H9 (cell line): ENCODE measurements at regions not wholly inside any gene's neighbourhood (a gene's known extent, or its start where the extent isn't known, plus 50 kb on each side); places are given as distances from the start of the nearest gene placed in this dataset.

Experiments
- DNase-seq: peaks from one replicate; pipeline ENCODE4 v3.0.0-alpha.2; 2017
- H2AFZ ChIP-seq: one replicate; pipeline ENCODE4 v1.6.1; 2013; ENCODE audit warnings: mild to moderate bottlenecking, low read length, control low read depth, moderate library complexity
- H2AK5ac ChIP-seq: 2 replicates; pipeline ENCODE4 v1.6.1; 2013; ENCODE audit warnings: low read length, control low read depth, mixed read lengths; ENCODE audit not compliant: insufficient read length
- H2BK120ac ChIP-seq: one replicate; pipeline ENCODE4 v1.6.1; 2013; ENCODE audit warnings: low read depth, mild to moderate bottlenecking, low read length, control low read depth, inconsistent platforms; ENCODE audit not compliant: poor library complexity, severe bottlenecking
- H2BK12ac ChIP-seq: 2 replicates; pipeline ENCODE4 v1.6.1; 2013; ENCODE audit warnings: low read length, control low read depth, mixed read lengths, low read depth; ENCODE audit not compliant: insufficient read length
- H2BK15ac ChIP-seq: 2 replicates; pipeline ENCODE4 v1.6.1; 2013; ENCODE audit warnings: low read depth, low read length, control low read depth
- H2BK20ac ChIP-seq: one replicate; pipeline ENCODE4 v1.6.1; 2013; ENCODE audit warnings: low read depth, mild to moderate bottlenecking, low read length, control low read depth, inconsistent platforms; ENCODE audit not compliant: poor library complexity, severe bottlenecking
- H2BK5ac ChIP-seq: 2 replicates; pipeline ENCODE4 v1.6.1; 2013; ENCODE audit warnings: low read length, control low read depth, mixed read lengths; ENCODE audit not compliant: insufficient read length
- H3K14ac ChIP-seq: 2 replicates; pipeline ENCODE4 v1.6.1; 2013; ENCODE audit warnings: low read length, control low read depth; ENCODE audit not compliant: insufficient read depth
- H3K18ac ChIP-seq: 2 replicates; pipeline ENCODE4 v1.6.1; 2013; ENCODE audit warnings: low read depth, mild to moderate bottlenecking, mixed read lengths, low read length, control low read depth; ENCODE audit not compliant: insufficient read length
- H3K23ac ChIP-seq: 2 replicates; pipeline ENCODE4 v1.6.1; 2013; ENCODE audit warnings: low read length, control low read depth, mixed read lengths, low read depth; ENCODE audit not compliant: insufficient read length
- H3K23me2 ChIP-seq: 2 replicates; pipeline ENCODE4 v1.6.1; 2013; ENCODE audit warnings: low read depth, mild to moderate bottlenecking, mixed read lengths, low read length, control low read depth; ENCODE audit not compliant: insufficient read length, poor library complexity, severe bottlenecking
- H3K27ac ChIP-seq: 2 replicates; pipeline ENCODE4 v1.5.1; 2013; ENCODE audit warnings: low read length, control low read depth, mixed read lengths, low read depth; ENCODE audit not compliant: insufficient read length
- H3K27me3 ChIP-seq: 2 replicates; pipeline ENCODE4 v1.6.1; 2013; ENCODE audit warnings: low read length, control low read depth, inconsistent platforms; ENCODE audit not compliant: insufficient read depth
- H3K4ac ChIP-seq: 2 replicates; pipeline ENCODE4 v1.6.1; 2013; ENCODE audit warnings: low read depth, mild to moderate bottlenecking, control low read depth, inconsistent platforms, low read length, moderate library complexity
- H3K4me1 ChIP-seq: 2 replicates; pipeline ENCODE4 v1.6.1; 2013; ENCODE audit warnings: low read length, control low read depth, inconsistent platforms; ENCODE audit not compliant: insufficient read depth
- H3K4me2 ChIP-seq: 2 replicates; pipeline ENCODE4 v1.6.1; 2013; ENCODE audit warnings: low read length, control low read depth, mixed read lengths; ENCODE audit not compliant: insufficient read length, insufficient read depth
- H3K56ac ChIP-seq: 2 replicates; pipeline ENCODE4 v1.6.1; 2013; ENCODE audit warnings: low read depth, mild to moderate bottlenecking, mixed read lengths, low read length, control low read depth; ENCODE audit not compliant: insufficient read length
- H3K79me1 ChIP-seq: 2 replicates; pipeline ENCODE4 v1.6.1; 2013; ENCODE audit warnings: low read depth, mild to moderate bottlenecking, moderate library complexity, low read length, control low read depth, inconsistent platforms; ENCODE audit not compliant: insufficient read depth, poor library complexity, severe bottlenecking
- H3K79me2 ChIP-seq: 2 replicates; pipeline ENCODE4 v1.6.1; 2013; ENCODE audit warnings: low read length, control low read depth, inconsistent platforms; ENCODE audit not compliant: insufficient read depth
- H3K9ac ChIP-seq: 2 replicates; pipeline ENCODE4 v1.6.1; 2013; ENCODE audit warnings: low read length, control low read depth, mixed read lengths; ENCODE audit not compliant: insufficient read length; ENCODE audit errors: extremely low read depth
- H3K9me3 ChIP-seq: one replicate; pipeline ENCODE4 v1.6.1; 2013; ENCODE audit warnings: low read depth, low read length, inconsistent platforms; ENCODE audit not compliant: control insufficient read depth
- H3T11ph ChIP-seq: one replicate; pipeline ENCODE4 v1.6.1; 2013; ENCODE audit warnings: mild to moderate bottlenecking, low read length, control low read depth, inconsistent platforms
- H4K20me1 ChIP-seq: one replicate; pipeline ENCODE4 v1.6.1; 2013; ENCODE audit not compliant: control insufficient read depth, insufficient read length, insufficient read depth
- H4K5ac ChIP-seq: 2 replicates; pipeline ENCODE4 v1.6.1; 2013; ENCODE audit warnings: low read depth, mild to moderate bottlenecking, mixed read lengths, low read length, control low read depth; ENCODE audit not compliant: insufficient read length
- H4K8ac ChIP-seq: replicated peaks from 2 replicates; pipeline ENCODE4 v1.6.1; 2013; ENCODE audit warnings: low read length, control low read depth, mixed read lengths, low read depth; ENCODE audit not compliant: insufficient read length
- H4K91ac ChIP-seq: 2 replicates; pipeline ENCODE4 v1.6.1; 2013; ENCODE audit warnings: low read depth, mild to moderate bottlenecking, moderate library complexity, mixed read lengths, low read length, control low read depth; ENCODE audit not compliant: insufficient read length
- H3K27ac Mint-ChIP-seq, 3 experiments: 2 replicates in 2 of 3; 3 replicates in 1 of 3; pipeline ENCODE4 v1.8.0; 2020 to 2021; ENCODE audit warnings: mixed read lengths in 3 of 3, mild to moderate bottlenecking in 1 of 3, moderate library complexity in 1 of 3
- H3K27me3 Mint-ChIP-seq: 2 replicates; pipeline ENCODE4 v1.8.0; 2021; ENCODE audit warnings: low read depth, mild to moderate bottlenecking, moderate library complexity, mixed read lengths
- H3K36me3 Mint-ChIP-seq, 3 experiments: 2 replicates in 2 of 3; 3 replicates in 1 of 3; pipeline ENCODE4 v1.8.0; 2020 to 2021; ENCODE audit warnings: low read depth in 3 of 3, mixed read lengths in 3 of 3; ENCODE audit not compliant: insufficient read depth in 1 of 3
- H3K4me1 Mint-ChIP-seq, 2 experiments: 2 replicates each; pipeline ENCODE4 v1.8.0; 2020; ENCODE audit warnings: mixed read lengths in 2 of 2
- H3K4me3 Mint-ChIP-seq, 2 experiments: 2 replicates in 1 of 2; 3 replicates in 1 of 2; pipeline ENCODE4 v1.8.0; 2020 to 2021; ENCODE audit warnings: mild to moderate bottlenecking in 2 of 2, mixed read lengths in 2 of 2, moderate library complexity in 1 of 2
- H3K9me3 Mint-ChIP-seq, 2 experiments: 2 replicates in 1 of 2; 3 replicates in 1 of 2; pipeline ENCODE4 v1.8.0; 2020; ENCODE audit warnings: mild to moderate bottlenecking in 2 of 2, mixed read lengths in 2 of 2, moderate library complexity in 1 of 2
- CTCF ChIP-seq: fragments of 200-600 bp; sonication (generic); conservative IDR thresholded peaks from 3 replicates; pipeline ENCODE4 v1.8.0; 2021; ENCODE audit warnings: antibody characterized with exemption, mild to moderate bottlenecking
- WGBS: extraction: QIAGEN DNeasy Blood & Tissue Kit; methylation state at CpG from one replicate; pipeline ENCODE4 v1.1.7; 2013; ENCODE audit warnings: missing lambda C conversion rate, low lambda C conversion rate, mixed read lengths; ENCODE audit not compliant: insufficient read length; ENCODE audit errors: extremely low coverage; 5-methylcytosine and 5-hydroxymethylcytosine counted together

GRCh38 chr2:128437204-128437565 is 118.5 kb upstream of the HS6ST1 start:
- Histone ChIP-seq H3K23me2 (no peaks in the 10 kb centered on the region), H3K18ac (no peak overlapping the region), H3K4me1 (peaks cover 1% of the 10 kb centered on the region; the same call in 1 of the 2 replicates), H2BK15ac (no peak overlapping the region; the same call in 1 of the 2 replicates), H3K27me3 (no peaks in the 10 kb centered on the region), H3K56ac (no peak overlapping the region), H4K91ac (no peak overlapping the region), H3K4me2 (no peak overlapping the region), H3T11ph (no peak overlapping the region), H2BK12ac (no peak overlapping the region), H3K4ac (no peak overlapping the region), H3K9me3 (no peaks in the 10 kb centered on the region), H3K14ac (no peak overlapping the region), H3K9ac (no peak overlapping the region), H4K5ac (no peak overlapping the region), H3K79me2 (no peaks in the 10 kb centered on the region), H4K8ac (no peak overlapping the region), H3K23ac (no peak overlapping the region), H3K27ac (no peak overlapping the region), H2BK5ac (no peak overlapping the region), H3K79me1 (no peaks in the 10 kb centered on the region), H2AFZ (no peak overlapping the region), H4K20me1 (no peaks in the 10 kb centered on the region), H2AK5ac (no peak overlapping the region), H2BK120ac (no peak overlapping the region), H2BK20ac (no peak overlapping the region)
- no peak overlapping the region for H3K4me3 Mint-ChIP-seq
- peak overlapping the region in 1 of 3 experiments; percentile 35; a peak in 1 of 7 replicates for H3K27ac Mint-ChIP-seq
- H3K36me3 Mint-ChIP-seq, result no peaks in the 10 kb centered on the region; a peak in 2 of 7 replicates
- no peaks in the 10 kb centered on the region; the same call in 1 of the 2 replicates for H3K27me3 Mint-ChIP-seq
- DNase-seq, result peak; percentile 20
- peaks cover 4 to 5% of the 10 kb centered on the region in 2 experiments for H3K4me1 Mint-ChIP-seq
- WGBS, result no CpG with 5 or more reads among the region's 9 CpGs
- TF ChIP-seq CTCF, result no peak
- H3K9me3 Mint-ChIP-seq, result no peaks in the 10 kb centered on the region
